ENCODE measurements at regions not wholly inside any gene's neighbourhood (a gene's known extent, or its start where the extent isn't known, plus 50 kb on each side); places are given as distances from the start of the nearest gene placed in this dataset.

DNA sequence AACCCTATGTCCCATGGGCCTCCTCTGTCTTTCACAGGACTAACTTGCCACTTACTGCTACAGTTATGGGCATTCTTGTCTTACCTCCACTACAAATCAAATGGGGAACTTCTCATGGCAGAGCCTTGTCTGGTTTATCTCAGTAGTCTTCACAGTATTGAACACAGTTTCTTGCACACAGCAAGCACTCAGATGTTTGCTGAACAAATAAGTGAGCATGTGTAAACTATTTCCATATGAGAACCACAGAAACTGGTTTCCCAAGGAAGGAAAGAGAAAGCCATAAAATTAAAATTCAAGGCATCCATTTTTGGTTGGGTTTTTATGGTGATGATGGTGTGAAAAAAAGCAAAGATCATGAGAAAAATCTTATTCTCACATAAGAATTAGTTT is 189.2 kb downstream of the MEX3B start:
- DNase-seq (ENCODE audit: low read depth): no peak
- H3K4me3 ChIP-seq (ENCODE audit: low read depth, low read length): no peak overlapping the region
- TF ChIP-seq, protein P1, sequence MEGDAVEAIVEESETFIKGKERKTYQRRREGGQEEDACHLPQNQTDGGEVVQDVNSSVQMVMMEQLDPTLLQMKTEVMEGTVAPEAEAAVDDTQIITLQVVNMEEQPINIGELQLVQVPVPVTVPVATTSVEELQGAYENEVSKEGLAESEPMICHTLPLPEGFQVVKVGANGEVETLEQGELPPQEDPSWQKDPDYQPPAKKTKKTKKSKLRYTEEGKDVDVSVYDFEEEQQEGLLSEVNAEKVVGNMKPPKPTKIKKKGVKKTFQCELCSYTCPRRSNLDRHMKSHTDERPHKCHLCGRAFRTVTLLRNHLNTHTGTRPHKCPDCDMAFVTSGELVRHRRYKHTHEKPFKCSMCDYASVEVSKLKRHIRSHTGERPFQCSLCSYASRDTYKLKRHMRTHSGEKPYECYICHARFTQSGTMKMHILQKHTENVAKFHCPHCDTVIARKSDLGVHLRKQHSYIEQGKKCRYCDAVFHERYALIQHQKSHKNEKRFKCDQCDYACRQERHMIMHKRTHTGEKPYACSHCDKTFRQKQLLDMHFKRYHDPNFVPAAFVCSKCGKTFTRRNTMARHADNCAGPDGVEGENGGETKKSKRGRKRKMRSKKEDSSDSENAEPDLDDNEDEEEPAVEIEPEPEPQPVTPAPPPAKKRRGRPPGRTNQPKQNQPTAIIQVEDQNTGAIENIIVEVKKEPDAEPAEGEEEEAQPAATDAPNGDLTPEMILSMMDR (conservative IDR thresholded peaks at IDR 0.05; ENCODE audit: low read depth, low read length): no peak

DNA sequence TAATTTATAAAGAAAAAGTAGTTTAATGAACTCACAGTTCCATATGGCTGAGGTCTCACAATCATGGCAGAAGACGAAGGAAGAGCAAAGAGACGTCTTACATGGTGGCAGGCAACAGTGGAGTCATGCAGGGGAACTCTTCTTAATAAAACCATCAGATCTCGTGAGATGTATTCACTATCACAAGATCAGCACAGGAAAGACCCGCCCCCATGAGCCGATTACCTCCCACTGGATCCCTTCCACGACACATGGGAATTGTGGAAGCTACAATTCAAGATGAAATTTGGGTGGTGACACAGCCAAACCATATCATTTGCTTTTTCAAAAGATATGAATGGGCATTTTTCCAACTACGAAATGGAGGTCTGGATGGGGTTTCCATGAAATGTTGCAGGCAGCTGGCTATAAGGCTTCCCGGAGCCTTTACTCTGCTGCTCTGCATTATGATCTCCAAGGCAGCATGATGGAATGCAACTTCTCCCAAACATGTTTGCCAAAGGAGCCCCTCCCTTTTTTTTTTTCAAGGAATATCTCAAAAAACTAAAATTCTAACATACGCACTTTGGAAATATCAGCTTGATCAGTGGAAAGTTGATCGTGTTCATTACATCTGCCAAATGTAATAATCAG is 189.7 kb downstream of the MEX3B start:
- H3K4me3 ChIP-seq (ENCODE audit: low read depth, low read length): no peak overlapping the region
- DNase-seq (ENCODE audit: low read depth): no peak
- TF ChIP-seq, protein P1 (conservative IDR thresholded peaks at IDR 0.05; ENCODE audit: low read depth, low read length): no peak

DNA sequence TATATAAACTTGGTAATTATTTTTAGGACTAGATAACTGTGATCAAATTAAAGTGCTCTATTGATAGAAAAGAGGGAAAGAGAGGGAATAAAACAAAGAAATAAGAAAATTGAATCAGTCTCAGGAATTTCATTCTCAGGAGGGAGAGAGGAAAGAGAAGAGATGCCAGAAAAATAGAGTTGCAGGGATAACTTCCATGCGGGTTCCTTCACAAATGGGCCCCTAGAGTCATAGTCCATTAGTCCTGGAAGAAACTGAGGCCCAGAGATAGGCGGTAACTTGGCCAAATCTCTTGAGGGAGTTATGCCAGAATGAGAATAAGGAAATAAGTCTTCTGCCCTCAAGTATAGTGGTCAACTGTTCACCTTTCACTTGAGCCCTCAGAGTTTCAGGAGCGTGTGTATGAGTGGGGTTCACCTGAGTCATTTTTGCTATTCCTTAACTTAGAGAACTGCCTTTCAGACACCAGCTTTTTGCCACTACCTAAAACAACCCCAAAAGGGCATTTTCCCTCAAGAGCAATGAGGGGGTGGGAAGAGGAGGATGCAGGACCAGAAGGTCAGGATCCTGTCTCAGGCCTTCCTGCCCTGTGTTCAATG is 192.6 kb downstream of the MEX3B start:
- H3K4me3 ChIP-seq (ENCODE audit: low read depth, low read length): no peak overlapping the region
- DNase-seq (ENCODE audit: low read depth): no peak
- TF ChIP-seq, protein P1 (conservative IDR thresholded peaks at IDR 0.05; ENCODE audit: low read depth, low read length): no peak

DNA sequence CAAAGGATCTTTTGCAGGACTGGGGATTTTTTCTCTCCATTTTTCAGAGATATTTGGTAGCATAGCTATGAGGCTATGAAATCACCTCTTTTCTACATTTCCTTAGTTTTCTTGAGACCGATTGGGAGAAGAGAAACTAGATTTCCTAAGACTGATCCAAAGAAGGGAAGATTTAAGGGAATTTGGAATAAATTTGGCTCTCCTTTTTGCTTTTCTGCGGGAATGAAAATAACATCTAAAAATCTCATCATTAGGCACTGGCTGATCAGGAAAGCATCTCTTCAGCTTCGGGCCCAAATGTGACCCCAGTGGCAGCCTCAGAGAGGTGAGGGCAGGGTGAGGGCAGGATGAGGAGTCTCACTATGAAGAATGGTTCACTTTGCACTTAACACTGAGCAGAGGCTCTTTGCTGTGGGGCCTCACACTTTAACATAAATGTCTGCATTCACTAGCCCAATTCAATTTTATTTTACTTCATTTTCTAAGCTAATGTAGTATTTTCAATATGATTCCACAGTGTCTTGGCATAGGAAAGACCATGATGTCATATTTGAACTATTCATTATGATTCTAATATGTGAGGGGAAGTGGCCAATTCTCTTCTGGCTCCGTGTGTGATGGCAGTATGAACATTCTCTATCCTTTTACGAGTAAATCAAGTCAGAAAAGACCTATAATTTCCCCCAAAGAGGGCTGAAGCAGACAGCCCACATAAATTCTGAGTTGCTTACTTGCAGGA is 193.2 kb downstream of the MEX3B start:
- TF ChIP-seq, protein P1 (conservative IDR thresholded peaks at IDR 0.05; ENCODE audit: low read depth, low read length): no peak
- DNase-seq (ENCODE audit: low read depth): peak; percentile 2
- H3K4me3 ChIP-seq (ENCODE audit: low read depth, low read length): no peak overlapping the region

DNA sequence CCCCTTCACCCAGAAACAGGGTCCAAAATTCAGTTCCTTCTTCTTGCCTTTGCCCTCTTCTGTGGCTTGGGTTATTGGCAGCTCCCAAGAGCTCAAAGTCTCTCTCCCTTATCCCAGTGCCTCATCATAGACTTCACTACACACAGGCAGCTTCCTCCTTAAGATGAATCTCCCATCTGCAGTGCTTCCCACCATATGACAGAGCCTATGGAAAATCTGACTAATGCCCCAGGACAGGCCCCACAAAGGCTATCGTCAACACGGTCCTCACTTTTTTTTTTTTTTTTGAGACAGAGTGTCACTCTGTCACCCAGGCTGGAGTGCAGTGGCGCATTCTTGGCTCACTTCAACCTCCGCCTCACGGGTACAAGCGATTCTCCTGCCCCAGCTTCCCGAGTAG is 194.1 kb downstream of the MEX3B start:
- TF ChIP-seq, protein P1 (conservative IDR thresholded peaks at IDR 0.05; ENCODE audit: low read depth, low read length): no peak
- no peak overlapping the region for H3K4me3 ChIP-seq (ENCODE audit: low read depth, low read length)

DNA sequence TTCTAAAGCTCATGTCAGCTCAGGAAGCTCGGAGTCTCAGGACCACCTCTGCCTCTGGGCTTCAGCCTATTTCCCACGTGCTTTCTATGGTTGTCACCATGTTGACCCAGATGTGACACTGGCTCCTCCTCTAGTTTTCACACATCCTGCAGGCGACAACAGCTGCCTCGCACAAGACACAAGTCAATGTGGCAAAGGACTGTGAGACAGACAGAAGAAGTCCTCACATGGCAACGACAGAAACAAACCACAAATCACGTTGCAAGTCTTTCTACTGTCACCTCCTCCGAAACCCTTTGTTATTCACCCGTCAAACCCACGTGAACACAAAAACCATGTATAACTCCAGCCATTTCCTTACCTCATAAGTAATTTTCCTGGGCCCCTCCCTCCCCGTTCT is 194.5 kb downstream of the MEX3B start:
- no peak for DNase-seq (ENCODE audit: low read depth)
- TF ChIP-seq, protein P1 (conservative IDR thresholded peaks at IDR 0.05; ENCODE audit: low read depth, low read length): no peak
- no peak overlapping the region for H3K4me3 ChIP-seq (ENCODE audit: low read depth, low read length)

More for the DNA sequence above, 194.1 kb downstream of the MEX3B start:
- no peak for DNase-seq (ENCODE audit: low read depth)
